Esophagus muscularis mucosa (tissue), 4 donors: ENCODE measurements at regions not wholly inside any gene's neighbourhood (a gene's known extent, or its start where the extent isn't known, plus 50 kb on each side); places are given as distances from the start of the nearest gene placed in this dataset.

ENCODE experiments used
- DNase-seq: peaks from one replicate; pipeline ENCODE4 v3.0.0-alpha.2; 2017; ENCODE audit errors: extremely low spot score
- H3K27ac ChIP-seq, 4 donors: fragments of 200-600 bp; sonication (generic); replicated peaks in 1 of 4; 1 replicate in 3 of 4; 2 replicates in 1 of 4; pipeline ENCODE4 v1.5.1; 2016 to 2019; ENCODE audit warnings: mild to moderate bottlenecking in 1 of 4
- H3K27me3 ChIP-seq, 4 donors: fragments of 200-600 bp; sonication (generic); one replicate each; pipeline versions ENCODE4 v1.5.1 to v1.6.0; 2016 to 2019
- H3K36me3 ChIP-seq, 4 donors: fragments of 200-600 bp; sonication (generic); one replicate each; pipeline ENCODE4 v1.5.1; 2016 to 2019
- H3K4me1 ChIP-seq, 4 donors: fragments of 200-600 bp; sonication (generic); one replicate each; pipeline ENCODE4 v1.5.1; 2016 to 2019
- H3K4me3 ChIP-seq, 4 donors: fragments of 200-600 bp; sonication (generic); 1 replicate in 2 of 4; 2 replicates in 2 of 4; pipeline ENCODE4 v1.5.1; 2016 to 2019; ENCODE audit warnings: mild to moderate bottlenecking in 4 of 4, moderate library complexity in 1 of 4
- H3K9me3 ChIP-seq, 4 donors: fragments of 200-600 bp; sonication (generic); 1 replicate in 3 of 4; 2 replicates in 1 of 4; pipeline ENCODE4 v1.5.1; 2016 to 2019
- CTCF ChIP-seq, 3 experiments: fragments of 200-600 bp in 2 of 3; fragments of 450-650 bp in 1 of 3; sonication (generic) in 2 of 3; IDR thresholded peaks; one replicate each; pipeline ENCODE4 v1.5.1; 2017 to 2019; ENCODE audit warnings: antibody characterized with exemption in 3 of 3, mild to moderate bottlenecking in 2 of 3, moderate library complexity in 1 of 3
- EP300 ChIP-seq: sonication (generic); formaldehyde crosslinking; IDR thresholded peaks from one replicate; pipeline ENCODE4 v1.6.1; 2017; ENCODE audit warnings: antibody characterized with exemption
- POLR2A ChIP-seq: fragments of 450-650 bp; IDR thresholded peaks from one replicate; pipeline ENCODE4 v1.6.1; 2017; ENCODE audit warnings: antibody characterized with exemption, moderate library complexity, mild to moderate bottlenecking, low read depth
- POLR2AphosphoS5 ChIP-seq, 2 donors: sonication (generic); formaldehyde crosslinking; IDR thresholded peaks; one replicate each; pipeline ENCODE4 v1.6.1; 2017; ENCODE audit warnings: antibody characterized with exemption in 2 of 2
- WGBS: methylation state at CpG from one replicate; pipeline ENCODE4 v1.1.5; 2018; 5-methylcytosine and 5-hydroxymethylcytosine counted together
- intact Hi-C: fragments of 100-400 bp; cut with DNase I; formaldehyde crosslinking; loops from one replicate; pipeline ENCODE4 v1.15.1; 2023

DNA sequence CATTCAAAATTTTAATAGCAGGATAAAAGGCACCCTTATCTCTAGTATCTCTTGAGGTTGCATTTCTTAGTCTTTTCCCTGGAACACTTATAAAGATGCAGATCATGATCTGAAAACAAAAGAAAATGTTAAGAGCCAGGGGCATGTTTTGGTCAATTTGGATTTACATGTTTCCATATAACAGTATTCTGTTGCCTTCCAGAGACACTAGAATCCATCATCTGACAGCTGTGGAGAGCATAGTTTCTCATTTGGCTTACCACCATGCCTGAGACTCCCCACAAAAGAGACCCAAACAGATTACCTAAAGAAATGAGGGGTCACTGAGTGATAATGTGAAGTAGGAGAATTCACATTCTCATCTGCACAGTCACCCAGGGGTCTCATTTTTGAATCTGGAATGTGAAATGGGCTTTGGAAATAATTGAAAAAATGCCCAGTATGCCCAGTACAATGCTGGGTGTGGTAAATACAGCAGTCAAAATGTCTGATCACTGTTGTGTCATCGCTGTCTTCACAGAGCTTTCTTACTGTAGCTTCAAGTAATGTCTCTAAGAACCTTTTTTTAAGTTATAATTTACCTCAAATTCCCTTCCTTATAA is 79.9 kb upstream of the ZBTB20 start:
- intact Hi-C loops = no loop called here
- Histone ChIP-seq H3K27ac (no peak overlapping the region), H3K27me3 (no peaks in the 10 kb centered on the region), H3K36me3 (no peaks in the 10 kb centered on the region), H3K9me3 (no peaks in the 10 kb centered on the region), H3K4me1 (no peaks in the 10 kb centered on the region), H3K4me3 (no peak overlapping the region)
- DNase-seq = no peak
- 93% methylated on average over 1 of the region's 1 CpG for WGBS
- no peak for TF ChIP-seq EP300
- TF ChIP-seq POLR2AphosphoS5 (IDR thresholded peaks at IDR 0.05) = no peak
- TF ChIP-seq CTCF (IDR thresholded peaks at IDR 0.05) = no peak
- no peak for TF ChIP-seq POLR2A

DNA sequence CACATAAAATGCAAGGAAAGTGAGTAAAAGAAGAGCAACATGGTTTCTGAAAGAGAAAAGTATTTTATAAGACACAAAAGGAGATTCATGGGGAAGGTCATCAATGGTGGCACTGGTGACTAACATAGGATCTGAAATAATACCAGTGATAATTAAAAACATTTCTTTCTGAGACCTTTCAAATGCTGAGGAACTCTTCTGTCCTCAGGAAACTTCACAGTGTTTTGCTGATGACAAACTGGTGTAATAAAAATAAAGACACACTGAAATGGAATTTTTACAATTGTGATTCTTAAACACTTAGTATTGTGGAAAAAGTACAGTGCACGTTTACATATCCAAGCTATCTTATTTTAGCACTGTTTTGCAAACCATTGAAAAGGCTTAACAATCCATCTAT is 80.4 kb upstream of the ZBTB20 start:
- no peaks in the 10 kb centered on the region for H3K4me1 ChIP-seq
- no peak overlapping the region for H3K27ac ChIP-seq
- 77% methylated on average over 1 of the region's 1 CpG for WGBS
- no peaks in the 10 kb centered on the region for H3K27me3 ChIP-seq
- TF ChIP-seq POLR2AphosphoS5 (IDR thresholded peaks at IDR 0.05) (no peak), CTCF (IDR thresholded peaks at IDR 0.05) (no peak), EP300 (no peak), POLR2A (no peak)
- H3K9me3 ChIP-seq = no peaks in the 10 kb centered on the region
- no peak for DNase-seq
- no peaks in the 10 kb centered on the region for H3K36me3 ChIP-seq
- no peak overlapping the region for H3K4me3 ChIP-seq
- intact Hi-C loops = no loop called here

DNA sequence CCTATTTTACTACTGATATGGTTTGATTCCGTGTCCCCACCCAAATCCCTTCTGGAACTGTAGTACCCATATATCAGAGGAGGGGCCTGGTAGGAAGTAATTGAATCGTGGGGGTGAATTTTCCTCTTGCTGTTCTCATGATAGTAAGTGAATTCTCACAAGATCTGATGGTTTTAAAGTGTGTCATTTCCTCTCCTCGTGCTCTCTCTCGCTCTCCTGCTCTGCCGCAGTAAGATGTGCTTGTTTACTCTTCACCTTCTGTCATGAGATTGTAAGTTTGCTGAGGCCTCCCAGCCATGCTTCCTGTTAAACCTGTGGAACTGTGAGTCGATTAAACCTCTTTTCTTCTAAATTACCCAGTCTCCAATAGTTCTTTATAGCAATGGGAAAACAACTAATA is 81.2 kb upstream of the ZBTB20 start:
- no peak for DNase-seq
- Histone ChIP-seq H3K27me3 (no peaks in the 10 kb centered on the region), H3K4me3 (no peak overlapping the region), H3K9me3 (no peaks in the 10 kb centered on the region), H3K36me3 (no peaks in the 10 kb centered on the region), H3K4me1 (no peaks in the 10 kb centered on the region), H3K27ac (no peak overlapping the region)
- 92% methylated on average over 6 of the region's 6 CpGs for WGBS
- intact Hi-C loops = no loop called here
- TF ChIP-seq EP300 (no peak), CTCF (IDR thresholded peaks at IDR 0.05) (no peak), POLR2AphosphoS5 (IDR thresholded peaks at IDR 0.05) (no peak), POLR2A (no peak)

- no peak for DNase-seq
- Histone ChIP-seq H3K9me3 (no peaks in the 10 kb centered on the region), H3K27ac (no peak overlapping the region), H3K4me1 (no peaks in the 10 kb centered on the region), H3K27me3 (no peaks in the 10 kb centered on the region), H3K4me3 (no peak overlapping the region), H3K36me3 (no peaks in the 10 kb centered on the region)
- TF ChIP-seq CTCF (IDR thresholded peaks at IDR 0.05) (no peak), POLR2A (no peak), POLR2AphosphoS5 (IDR thresholded peaks at IDR 0.05) (no peak), EP300 (no peak)
- WGBS = 94% methylated on average over 4 of the region's 4 CpGs
- intact Hi-C loops = no loop called here
Observed at GRCh38 chr3:115232167-115232566, 85.1 kb upstream of the ZBTB20 start.

DNA sequence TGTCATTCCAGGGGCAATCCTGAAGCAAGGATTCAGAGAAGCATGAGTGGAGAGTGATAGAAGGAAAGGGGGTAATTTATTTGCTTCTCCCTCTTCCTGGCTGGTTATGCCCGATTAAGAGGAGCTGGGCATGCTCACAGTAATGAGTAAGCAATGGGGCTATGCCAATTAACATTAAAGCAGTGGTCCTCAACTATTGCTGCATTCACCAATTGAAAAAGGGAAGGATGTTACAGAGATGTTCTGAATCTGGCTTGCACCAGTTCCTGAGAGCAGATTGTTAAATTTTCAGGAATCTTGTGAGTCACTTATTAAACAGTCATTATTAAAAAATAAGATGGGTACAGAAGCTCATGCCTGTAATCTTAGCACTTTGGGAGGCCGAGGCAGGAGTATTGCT is 85.9 kb upstream of the ZBTB20 start:
- no peak for DNase-seq
- H3K27me3 ChIP-seq = no peaks in the 10 kb centered on the region
- no peaks in the 10 kb centered on the region for H3K36me3 ChIP-seq
- 87% methylated on average over 2 of the region's 2 CpGs for WGBS
- no peaks in the 10 kb centered on the region for H3K9me3 ChIP-seq
- intact Hi-C loops = no loop called here
- no peak overlapping the region for H3K4me3 ChIP-seq
- no peaks in the 10 kb centered on the region for H3K4me1 ChIP-seq
- no peak overlapping the region for H3K27ac ChIP-seq
- TF ChIP-seq POLR2AphosphoS5 (IDR thresholded peaks at IDR 0.05) = no peak
- no peak for TF ChIP-seq EP300
- no peak for TF ChIP-seq POLR2A
- no peak for TF ChIP-seq CTCF (IDR thresholded peaks at IDR 0.05)
